Activated B cell treated with CpG ODN at 0.5 μM for 24 hours (primary cell): ENCODE measurements at regions not wholly inside any gene's neighbourhood (a gene's known extent, or its start where the extent isn't known, plus 50 kb on each side); places are given as distances from the start of the nearest gene placed in this dataset.

Experiments
- ATAC-seq: fragments of 200-7000 bp; cut with Tn5 transposase; one replicate; pipeline ENCODE4 v1.10.0; 2021; ENCODE audit warnings: low read depth, mild to moderate bottlenecking, moderate library complexity
- CTCF ChIA-PET: fragments of 350-600 bp; sonication (Branson Sonifier 250); formaldehyde crosslinking; loops from one replicate; lab custom pipeline; 2021; ENCODE audit warnings: antibody characterized with exemption; lab: Charles Lee
- POLR2A ChIA-PET: fragments of 350-600 bp; sonication (Branson Sonifier 250); formaldehyde crosslinking; loops from one replicate; lab custom pipeline; 2021; ENCODE audit warnings: antibody characterized with exemption; lab: Charles Lee
- DNase-seq: peaks from one replicate; pipeline ENCODE4 v3.0.0; 2022
- H3K27ac Mint-ChIP-seq: one replicate; pipeline ENCODE4 v1.8.0; 2020; ENCODE audit warnings: mixed read lengths
- H3K27me3 Mint-ChIP-seq: one replicate; pipeline ENCODE4 v1.8.0; 2021; ENCODE audit warnings: mixed read lengths
- H3K36me3 Mint-ChIP-seq: one replicate; pipeline ENCODE4 v1.8.0; 2021; ENCODE audit warnings: low read depth, mixed read lengths
- H3K4me1 Mint-ChIP-seq: one replicate; pipeline ENCODE4 v1.8.0; 2021; ENCODE audit warnings: mixed read lengths
- H3K4me3 Mint-ChIP-seq: one replicate; pipeline ENCODE4 v1.8.0; 2020; ENCODE audit warnings: mild to moderate bottlenecking, mixed read lengths
- H3K9me3 Mint-ChIP-seq: one replicate; pipeline ENCODE4 v1.8.0; 2020; ENCODE audit warnings: mixed read lengths
- CTCF ChIP-seq: fragments of 200-600 bp; IDR thresholded peaks from one replicate; pipeline ENCODE4 v1.8.0; 2022; ENCODE audit warnings: antibody characterized with exemption, mild to moderate bottlenecking
- intact Hi-C: fragments of 100-400 bp; cut with micrococcal nuclease; formaldehyde crosslinking; loops from one replicate; pipeline ENCODE4 v1.15.1; 2024

GRCh38 chr16:51685498-51685897 is 534.4 kb upstream of the SALL1 start:
- H3K4me1 Mint-ChIP-seq: no peaks in the 10 kb centered on the region
- TF ChIP-seq CTCF: no peak

GRCh38 chr16:51683882-51684281 is 532.8 kb upstream of the SALL1 start:
- Mint-ChIP-seq H3K27me3 (no peaks in the 10 kb centered on the region), H3K27ac (no peak overlapping the region)
- CTCF ChIA-PET: no interaction called here

More at GRCh38 chr16:51685498-51685897, 534.4 kb upstream of the SALL1 start:
- Mint-ChIP-seq H3K36me3 (no peaks in the 10 kb centered on the region), H3K9me3 (peaks cover 5% of the 10 kb centered on the region), H3K27me3 (no peaks in the 10 kb centered on the region), H3K27ac (no peak overlapping the region), H3K4me3 (no peak overlapping the region)
- CTCF ChIA-PET: no interaction called here
- ATAC-seq (no peak), DNase-seq (no peak)
- POLR2A ChIA-PET: no interaction called here
- intact Hi-C loops: no loop called here

GRCh38 chr16:51682905-51683304 is 531.8 kb upstream of the SALL1 start:
- ATAC-seq (no peak), DNase-seq (no peak)
- Mint-ChIP-seq H3K27me3 (no peaks in the 10 kb centered on the region), H3K36me3 (no peaks in the 10 kb centered on the region), H3K4me1 (no peaks in the 10 kb centered on the region), H3K4me3 (no peak overlapping the region), H3K9me3 (peaks cover 2% of the 10 kb centered on the region), H3K27ac (no peak overlapping the region)
- no peak for TF ChIP-seq CTCF
- ChIA-PET POLR2A (no interaction called here), CTCF (no interaction called here)
- intact Hi-C loops: no loop called here

More at GRCh38 chr16:51683882-51684281, 532.8 kb upstream of the SALL1 start:
- POLR2A ChIA-PET: no interaction called here
- H3K36me3 Mint-ChIP-seq: no peaks in the 10 kb centered on the region
- ATAC-seq (no peak), DNase-seq (no peak)
- no peak for TF ChIP-seq CTCF
- H3K4me3 Mint-ChIP-seq: no peak overlapping the region
- peaks cover 5% of the 10 kb centered on the region for H3K9me3 Mint-ChIP-seq
- intact Hi-C loops: no loop called here
- no peaks in the 10 kb centered on the region for H3K4me1 Mint-ChIP-seq

- H3K4me3 Mint-ChIP-seq: no peak overlapping the region
- H3K4me1 Mint-ChIP-seq: no peaks in the 10 kb centered on the region
- CTCF ChIA-PET: no interaction called here
- H3K36me3 Mint-ChIP-seq: no peaks in the 10 kb centered on the region
- no peaks in the 10 kb centered on the region for H3K27me3 Mint-ChIP-seq
- no peaks in the 10 kb centered on the region for H3K9me3 Mint-ChIP-seq
- no peak for DNase-seq
- intact Hi-C loops: no loop called here
- TF ChIP-seq CTCF: no peak
- ATAC-seq: no peak
- no peak overlapping the region for H3K27ac Mint-ChIP-seq
- POLR2A ChIA-PET: no interaction called here
These were observed 523.5 kb upstream of the SALL1 start for GRCh38 chr16:51674615-51675014.

GRCh38 chr16:51670527-51670926 is 519.5 kb upstream of the SALL1 start:
- intact Hi-C loops: no loop called here
- H3K4me3 Mint-ChIP-seq: no peak overlapping the region
- peaks cover 2% of the 10 kb centered on the region for H3K9me3 Mint-ChIP-seq
- ATAC-seq (no peak), DNase-seq (no peak)
- no peaks in the 10 kb centered on the region for H3K4me1 Mint-ChIP-seq
- no peak overlapping the region for H3K27ac Mint-ChIP-seq
- H3K36me3 Mint-ChIP-seq: no peaks in the 10 kb centered on the region
- ChIA-PET POLR2A (no interaction called here), CTCF (no interaction called here)
- TF ChIP-seq CTCF: no peak
- no peaks in the 10 kb centered on the region for H3K27me3 Mint-ChIP-seq
